SU-DHL-6 (cell line): ENCODE measurements at regions not wholly inside any gene's neighbourhood (a gene's known extent, or its start where the extent isn't known, plus 50 kb on each side); places are given as distances from the start of the nearest gene placed in this dataset.

Experiments used
- EZH2phosphoT487 ChIP-seq: fragments of 200-600 bp; sonication (generic), shearing (Covaris generic); conservative IDR thresholded peaks from 2 replicates; pipeline ENCODE4 v1.6.1; 2018; ENCODE audit warnings: mild to moderate bottlenecking, antibody characterized with exemption, low read length, moderate library complexity, mixed read lengths
- TF ChIP-seq, protein P1 (sequence below): fragments of 200-600 bp; sonication (generic); IDR thresholded peaks from one replicate; pipeline ENCODE4 v1.5.1; 2017; ENCODE audit warnings: antibody characterized with exemption, mild to moderate bottlenecking, low read length, moderate library complexity; ENCODE audit not compliant: insufficient read depth, poor library complexity, severe bottlenecking

DNA sequence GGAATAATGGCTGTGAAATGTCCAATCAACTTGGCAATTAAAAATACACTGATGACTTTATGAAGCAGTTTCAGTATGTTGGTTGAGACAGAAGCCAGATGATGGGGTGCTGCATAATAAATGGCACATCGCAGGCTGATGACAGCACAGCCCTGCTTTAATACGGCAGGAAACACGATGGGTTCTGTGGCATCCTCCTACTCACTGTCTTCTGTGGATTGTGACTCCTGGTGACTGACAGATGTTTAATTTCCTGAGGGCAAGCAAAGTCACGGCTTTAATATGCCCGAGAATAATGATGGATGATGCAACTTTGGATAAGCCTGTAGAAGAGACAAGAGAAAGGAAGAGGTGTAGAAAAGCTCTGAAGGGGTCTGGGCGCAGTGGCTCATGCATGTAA lies 295.4 kb downstream of the TRIML1 start:
- TF ChIP-seq, protein P1, sequence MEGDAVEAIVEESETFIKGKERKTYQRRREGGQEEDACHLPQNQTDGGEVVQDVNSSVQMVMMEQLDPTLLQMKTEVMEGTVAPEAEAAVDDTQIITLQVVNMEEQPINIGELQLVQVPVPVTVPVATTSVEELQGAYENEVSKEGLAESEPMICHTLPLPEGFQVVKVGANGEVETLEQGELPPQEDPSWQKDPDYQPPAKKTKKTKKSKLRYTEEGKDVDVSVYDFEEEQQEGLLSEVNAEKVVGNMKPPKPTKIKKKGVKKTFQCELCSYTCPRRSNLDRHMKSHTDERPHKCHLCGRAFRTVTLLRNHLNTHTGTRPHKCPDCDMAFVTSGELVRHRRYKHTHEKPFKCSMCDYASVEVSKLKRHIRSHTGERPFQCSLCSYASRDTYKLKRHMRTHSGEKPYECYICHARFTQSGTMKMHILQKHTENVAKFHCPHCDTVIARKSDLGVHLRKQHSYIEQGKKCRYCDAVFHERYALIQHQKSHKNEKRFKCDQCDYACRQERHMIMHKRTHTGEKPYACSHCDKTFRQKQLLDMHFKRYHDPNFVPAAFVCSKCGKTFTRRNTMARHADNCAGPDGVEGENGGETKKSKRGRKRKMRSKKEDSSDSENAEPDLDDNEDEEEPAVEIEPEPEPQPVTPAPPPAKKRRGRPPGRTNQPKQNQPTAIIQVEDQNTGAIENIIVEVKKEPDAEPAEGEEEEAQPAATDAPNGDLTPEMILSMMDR = no peak
- no peak for TF ChIP-seq EZH2phosphoT487
